Retinal pigment epithelial cell (primary cell): ENCODE measurements at regions not wholly inside any gene's neighbourhood (a gene's known extent, or its start where the extent isn't known, plus 50 kb on each side); places are given as distances from the start of the nearest gene placed in this dataset.

ENCODE experiments used
- DNase-seq: peaks from one replicate; pipeline ENCODE4 v3.0.0-alpha.2; 2010; ENCODE audit warnings: low read depth
- H3K4me3 ChIP-seq: 2 replicates; pipeline ENCODE4 v1.5.1; 2011; ENCODE audit warnings: mild to moderate bottlenecking, low read length, control low read depth, moderate library complexity
- CTCF ChIP-seq: conservative IDR thresholded peaks from 2 replicates; pipeline ENCODE4 v1.5.1; 2011; ENCODE audit warnings: low read depth, low read length, control low read depth, inconsistent platforms

GRCh38 chr9:129405089-129405826 lies 215.6 kb downstream of the C9orf50 start:
- peak; percentile 52 for DNase-seq
- H3K4me3 ChIP-seq, result no peak overlapping the region
- TF ChIP-seq CTCF, result no peak

- TF ChIP-seq CTCF, result no peak
Observed at GRCh38 chr9:129404621-129405020, 216.3 kb downstream of the C9orf50 start.

GRCh38 chr9:129403779-129404620 lies 216.9 kb downstream of the C9orf50 start:
- no peak overlapping the region for H3K4me3 ChIP-seq
- no peak for TF ChIP-seq CTCF

More at GRCh38 chr9:129404621-129405020, 216.3 kb downstream of the C9orf50 start:
- H3K4me3 ChIP-seq, result no peak overlapping the region
- no peak for DNase-seq

GRCh38 chr9:129402931-129403778 lies 217.7 kb downstream of the C9orf50 start:
- no peak for DNase-seq
- no peak overlapping the region for H3K4me3 ChIP-seq
- no peak for TF ChIP-seq CTCF

More at GRCh38 chr9:129403779-129404620, 216.9 kb downstream of the C9orf50 start:
- no peak for DNase-seq

- no peak overlapping the region for H3K4me3 ChIP-seq
- TF ChIP-seq CTCF, result no peak
- no peak for DNase-seq
Observed at GRCh38 chr9:129402371-129402739, 218.5 kb downstream of the C9orf50 start.

GRCh38 chr9:129401623-129402370 lies 219.1 kb downstream of the C9orf50 start:
- H3K4me3 ChIP-seq, result no peak overlapping the region
- DNase-seq, result no peak
- no peak for TF ChIP-seq CTCF
